B cell (primary cell): ENCODE measurements at regions not wholly inside any gene's neighbourhood (a gene's known extent, or its start where the extent isn't known, plus 50 kb on each side); places are given as distances from the start of the nearest gene placed in this dataset.

ENCODE experiments used
- EZH2 ChIP-seq: IDR thresholded peaks from 2 replicates; pipeline ENCODE4 v1.6.1; 2012; ENCODE audit warnings: borderline replicate concordance, low read depth, mild to moderate bottlenecking, moderate library complexity, low read length; ENCODE audit not compliant: insufficient read depth, poor library complexity, severe bottlenecking
- TF ChIP-seq, protein P1 (sequence below): fragments of 200-600 bp; IDR thresholded peaks from one replicate; pipeline ENCODE4 v1.8.0; 2022; ENCODE audit warnings: antibody characterized with exemption, mild to moderate bottlenecking

DNA sequence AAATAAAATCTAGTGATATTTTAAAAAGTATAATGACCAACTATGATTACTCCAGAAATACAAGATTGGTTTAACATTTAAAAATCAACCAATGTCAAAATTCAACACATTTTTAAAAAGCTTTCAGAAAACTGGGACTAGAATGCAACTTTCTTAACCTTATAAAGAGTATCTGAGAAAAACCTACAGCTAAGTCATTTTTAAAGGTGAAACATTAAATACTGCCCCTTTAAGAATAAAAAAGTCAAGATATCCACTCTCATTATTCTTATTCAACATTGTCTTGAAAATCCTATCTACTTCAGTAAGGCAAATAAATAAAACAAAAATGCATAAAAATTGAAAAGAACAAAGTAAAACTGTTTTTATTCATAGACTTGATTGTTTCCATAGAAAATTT is 673.2 kb downstream of the UQCRFS1 start:
- TF ChIP-seq, protein P1, sequence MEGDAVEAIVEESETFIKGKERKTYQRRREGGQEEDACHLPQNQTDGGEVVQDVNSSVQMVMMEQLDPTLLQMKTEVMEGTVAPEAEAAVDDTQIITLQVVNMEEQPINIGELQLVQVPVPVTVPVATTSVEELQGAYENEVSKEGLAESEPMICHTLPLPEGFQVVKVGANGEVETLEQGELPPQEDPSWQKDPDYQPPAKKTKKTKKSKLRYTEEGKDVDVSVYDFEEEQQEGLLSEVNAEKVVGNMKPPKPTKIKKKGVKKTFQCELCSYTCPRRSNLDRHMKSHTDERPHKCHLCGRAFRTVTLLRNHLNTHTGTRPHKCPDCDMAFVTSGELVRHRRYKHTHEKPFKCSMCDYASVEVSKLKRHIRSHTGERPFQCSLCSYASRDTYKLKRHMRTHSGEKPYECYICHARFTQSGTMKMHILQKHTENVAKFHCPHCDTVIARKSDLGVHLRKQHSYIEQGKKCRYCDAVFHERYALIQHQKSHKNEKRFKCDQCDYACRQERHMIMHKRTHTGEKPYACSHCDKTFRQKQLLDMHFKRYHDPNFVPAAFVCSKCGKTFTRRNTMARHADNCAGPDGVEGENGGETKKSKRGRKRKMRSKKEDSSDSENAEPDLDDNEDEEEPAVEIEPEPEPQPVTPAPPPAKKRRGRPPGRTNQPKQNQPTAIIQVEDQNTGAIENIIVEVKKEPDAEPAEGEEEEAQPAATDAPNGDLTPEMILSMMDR: no peak
- no peak for TF ChIP-seq EZH2
